ENCODE measurements at regions not wholly inside any gene's neighbourhood (a gene's known extent, or its start where the extent isn't known, plus 50 kb on each side); places are given as distances from the start of the nearest gene placed in this dataset.

DNA sequence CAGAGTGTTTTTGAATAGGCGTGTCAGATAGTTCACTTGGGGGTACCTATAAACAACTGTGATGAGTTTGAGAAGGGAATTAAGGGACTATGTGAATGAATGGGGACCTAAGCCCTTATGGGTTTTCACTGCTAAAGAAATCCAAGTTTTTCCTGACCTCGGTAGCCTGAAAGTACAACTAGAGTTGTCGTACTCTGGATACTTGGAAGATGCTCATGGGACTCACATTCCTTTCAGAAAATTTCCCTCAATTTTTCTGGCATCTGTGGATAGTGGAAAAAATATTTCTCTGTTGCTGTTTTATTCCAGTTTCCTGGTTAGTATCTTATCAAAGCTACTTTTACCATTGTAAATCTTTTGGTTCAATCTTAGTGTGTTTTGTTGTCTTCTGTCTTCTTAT is 1112.3 kb upstream of the SEMA6A start:
- no peak for DNase-seq

DNA sequence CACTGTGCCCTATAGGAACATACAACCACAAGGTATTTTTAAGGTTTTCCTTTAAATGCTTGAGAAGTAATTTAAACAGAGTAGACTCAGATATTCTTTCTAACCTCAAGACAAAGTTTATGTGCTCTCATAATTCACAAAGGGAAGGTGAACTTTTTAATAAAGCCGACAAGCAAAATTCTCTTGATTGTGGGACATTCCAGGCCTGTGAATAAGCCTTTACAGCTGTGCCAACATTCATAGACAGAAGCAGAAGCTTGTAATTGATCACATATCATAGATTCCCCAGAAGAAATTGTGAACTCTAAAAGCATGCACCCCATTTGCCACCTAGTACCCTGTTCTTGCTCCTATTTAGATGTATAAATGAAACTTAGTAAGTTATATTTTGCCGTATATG is 1107.8 kb upstream of the SEMA6A start:
- DNase-seq: no peak

DNA sequence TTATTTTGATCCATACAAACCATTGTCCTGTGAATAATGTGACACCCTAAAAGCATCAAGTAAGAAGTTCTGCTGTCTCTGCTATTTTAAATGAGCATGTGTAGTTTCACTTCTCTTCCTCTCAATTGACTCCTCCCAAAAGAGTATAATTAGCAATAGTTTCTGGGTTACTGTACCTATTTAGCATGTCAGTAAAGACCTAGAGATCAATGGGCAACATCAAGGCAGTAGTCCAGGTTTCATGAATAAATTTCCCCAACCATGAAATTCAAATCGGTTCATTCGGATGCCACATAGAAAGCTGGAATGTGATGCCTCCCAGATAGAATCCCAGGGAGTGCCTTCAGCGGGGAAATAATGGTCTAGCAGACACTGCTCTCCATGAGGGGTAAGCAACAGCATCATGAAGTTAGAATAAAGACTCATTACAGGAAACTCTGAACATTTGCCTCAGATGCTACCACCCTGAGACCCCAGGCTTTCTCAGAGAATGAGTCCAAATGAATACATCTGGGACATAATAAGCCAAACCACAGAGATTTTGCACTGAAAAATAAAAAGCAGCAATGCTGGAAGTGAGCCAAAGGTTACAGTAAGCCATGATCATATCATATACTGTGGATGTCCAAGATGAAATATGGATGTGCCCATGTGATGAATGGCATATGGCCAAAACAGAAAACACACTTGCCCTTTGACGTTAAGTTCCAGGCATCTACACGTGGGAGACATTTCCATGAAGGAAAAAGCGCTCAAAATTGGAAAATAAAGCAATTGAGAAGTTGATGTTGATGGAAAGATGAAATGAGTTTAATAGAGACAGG is 1107.0 kb upstream of the SEMA6A start:
- DNase-seq: no peak

GRCh38 chr5:117680426-117680825 is 1105.8 kb upstream of the SEMA6A start:
- DNase-seq: no peak

DNA sequence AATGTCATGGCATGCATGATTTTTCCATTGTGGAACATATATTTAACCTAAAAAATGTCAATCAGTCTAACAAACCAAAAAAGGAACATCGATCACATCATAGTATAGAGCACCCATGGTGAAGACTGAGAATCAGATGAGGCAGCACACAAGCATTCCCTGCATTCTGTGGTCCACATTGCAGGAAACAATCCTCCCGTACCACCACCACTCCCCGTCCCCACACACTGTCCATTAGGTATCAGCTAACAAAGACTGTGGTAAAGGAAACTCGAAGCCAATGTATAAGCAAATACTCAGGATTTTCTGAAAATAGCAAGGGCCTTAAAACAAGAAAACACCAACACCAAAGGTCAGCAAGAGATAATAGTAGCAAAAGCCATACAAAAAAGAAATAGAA is 1104.4 kb upstream of the SEMA6A start:
- no peak for DNase-seq

DNA sequence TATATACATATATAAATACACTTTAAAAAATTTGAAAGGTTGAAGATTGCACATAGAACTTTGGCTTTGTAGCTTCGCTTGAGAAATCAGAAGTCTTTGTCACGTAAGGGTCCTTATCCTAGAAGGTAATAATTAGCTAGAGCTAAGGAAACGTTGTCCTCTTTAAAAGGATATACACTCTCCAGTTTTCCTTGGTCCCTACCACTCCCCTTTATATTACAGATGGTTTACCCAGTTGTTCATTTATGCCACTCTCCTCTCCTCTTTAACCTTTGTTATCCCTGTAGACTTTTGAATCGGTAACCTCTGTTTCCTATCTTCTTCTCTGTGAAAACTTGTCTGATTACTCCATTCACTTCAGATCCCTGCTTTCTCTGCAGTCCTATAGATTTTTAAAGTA is 1101.0 kb upstream of the SEMA6A start:
- no peak for DNase-seq

DNA sequence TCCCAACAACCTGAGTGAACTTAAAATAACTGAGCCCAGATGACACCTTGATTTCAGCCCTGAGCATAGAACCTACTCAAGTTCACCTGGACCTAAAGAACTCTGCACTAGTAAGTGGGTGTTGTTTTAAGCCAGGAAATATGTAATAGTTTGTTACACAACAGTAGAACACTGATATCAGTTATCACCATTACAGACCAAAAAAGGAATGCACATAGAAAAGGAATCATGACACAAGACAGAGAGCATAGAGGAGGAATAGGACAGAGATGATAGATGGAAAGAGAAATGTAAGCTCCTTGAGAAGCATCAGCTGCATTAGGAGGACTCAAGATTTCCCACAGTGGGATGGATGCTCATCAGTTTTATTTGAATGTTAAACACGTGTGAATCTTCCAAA is 1096.9 kb upstream of the SEMA6A start:
- no peak for DNase-seq

GRCh38 chr5:117667105-117667504 is 1092.5 kb upstream of the SEMA6A start:
- DNase-seq: no peak

DNA sequence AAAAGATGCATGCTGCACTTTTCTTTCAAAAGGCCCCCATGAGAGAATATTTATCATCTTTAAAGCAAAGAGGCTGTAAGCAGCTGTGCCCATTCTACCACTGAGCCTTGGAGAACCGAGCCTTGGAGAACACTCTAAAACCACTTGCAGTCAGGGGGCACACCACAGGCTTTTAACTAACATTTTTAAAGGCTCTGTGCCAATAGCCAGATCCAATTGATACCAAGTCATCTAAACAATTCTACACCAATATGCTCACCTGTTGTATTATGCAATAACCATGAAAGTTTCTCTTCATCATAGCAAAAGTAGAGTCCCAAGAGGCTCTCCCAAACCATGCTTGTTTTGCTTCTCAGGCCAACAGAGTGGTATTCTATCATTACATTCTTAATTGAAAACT is 1090.5 kb upstream of the SEMA6A start:
- peak in 1 of 3 experiments; percentile 79 for DNase-seq

- no peak for DNase-seq
These were observed 1087.7 kb upstream of the SEMA6A start for GRCh38 chr5:117662361-117662760.

- DNase-seq: peak; percentile 13 to 78 (median 69)
These were observed 1082.9 kb upstream of the SEMA6A start for GRCh38 chr5:117657541-117657940.

DNA sequence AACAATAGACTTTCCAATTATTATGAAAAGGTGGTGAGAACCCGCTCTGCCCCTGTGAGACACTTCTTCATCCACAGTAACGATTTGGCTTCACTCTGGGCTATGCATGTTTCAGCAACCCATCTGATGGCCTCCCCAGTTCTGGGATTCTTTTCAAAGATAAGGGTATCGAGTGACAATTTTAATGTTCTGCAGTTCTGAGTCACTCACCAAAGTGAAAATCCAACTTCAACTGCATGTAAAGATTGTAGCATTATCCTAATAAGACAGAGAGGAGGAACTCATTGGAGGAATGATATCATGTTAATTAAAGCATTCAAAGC is 1078.3 kb upstream of the SEMA6A start:
- DNase-seq: no peak

DNA sequence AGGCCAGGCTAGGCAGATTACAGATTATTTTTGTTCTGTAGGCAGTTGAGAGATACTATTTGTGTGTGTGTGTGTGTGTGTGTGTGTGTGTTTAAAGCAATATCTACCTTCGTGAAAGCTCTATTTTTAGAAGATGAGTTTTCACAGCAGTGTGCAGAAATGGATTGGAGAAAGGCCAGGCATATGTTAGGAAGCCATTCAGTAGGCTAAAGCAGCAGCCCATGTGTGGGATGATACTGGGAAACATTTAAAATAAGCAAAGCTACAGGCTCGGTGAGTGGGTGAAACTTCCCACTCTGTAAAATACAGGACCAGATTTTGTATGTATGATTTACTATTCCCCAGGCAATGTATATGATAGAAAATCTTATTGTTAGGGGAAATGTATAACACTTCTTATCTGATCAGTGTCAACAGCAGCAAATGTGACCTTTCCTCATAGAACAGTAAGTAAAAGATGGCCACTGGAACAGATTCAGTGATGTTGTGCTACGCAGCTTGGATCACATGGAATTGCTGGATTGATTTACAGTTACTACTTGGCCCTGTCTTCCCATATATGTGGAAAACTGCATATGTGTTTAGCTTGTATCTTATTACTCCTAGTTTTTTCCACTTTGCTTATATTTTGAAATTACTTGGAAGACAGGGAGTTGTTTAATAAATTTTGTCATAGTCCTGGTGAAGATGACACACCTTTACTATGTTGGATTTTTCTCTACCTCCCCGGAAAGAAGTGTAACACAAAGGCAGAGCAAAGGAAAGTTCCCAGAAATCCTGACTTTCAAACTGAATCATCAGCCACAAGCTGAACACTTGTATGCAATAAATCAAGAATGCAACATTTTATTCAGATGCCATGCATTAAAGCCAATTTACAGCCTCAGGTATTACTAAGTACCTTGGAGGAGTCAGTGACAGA is 1077.7 kb upstream of the SEMA6A start:
- no peak for DNase-seq

DNA sequence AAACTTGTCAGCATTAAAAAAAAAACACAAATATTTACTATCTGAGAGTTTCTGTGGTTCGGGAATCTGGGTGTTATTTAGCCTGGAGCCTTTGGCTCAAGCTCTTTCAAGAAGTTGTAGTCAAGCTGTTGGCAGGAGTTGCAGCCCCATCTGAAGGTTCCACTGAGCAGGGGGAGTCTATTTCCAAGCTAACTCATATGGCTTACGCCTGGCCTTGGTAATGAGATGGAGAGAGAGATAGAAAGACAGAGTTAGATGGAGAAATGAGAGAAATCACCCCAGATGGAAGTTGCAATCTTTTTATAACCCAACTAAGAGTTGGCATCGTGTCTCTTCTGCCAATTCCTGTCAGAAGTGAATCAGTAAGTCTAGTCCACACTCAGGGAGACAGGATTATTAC is 1075.2 kb upstream of the SEMA6A start:
- no peak for DNase-seq

GRCh38 chr5:117645400-117645799 is 1070.8 kb upstream of the SEMA6A start:
- DNase-seq: no peak

- DNase-seq: no peak
These were observed 1064.0 kb upstream of the SEMA6A start for GRCh38 chr5:117638581-117638980.

DNA sequence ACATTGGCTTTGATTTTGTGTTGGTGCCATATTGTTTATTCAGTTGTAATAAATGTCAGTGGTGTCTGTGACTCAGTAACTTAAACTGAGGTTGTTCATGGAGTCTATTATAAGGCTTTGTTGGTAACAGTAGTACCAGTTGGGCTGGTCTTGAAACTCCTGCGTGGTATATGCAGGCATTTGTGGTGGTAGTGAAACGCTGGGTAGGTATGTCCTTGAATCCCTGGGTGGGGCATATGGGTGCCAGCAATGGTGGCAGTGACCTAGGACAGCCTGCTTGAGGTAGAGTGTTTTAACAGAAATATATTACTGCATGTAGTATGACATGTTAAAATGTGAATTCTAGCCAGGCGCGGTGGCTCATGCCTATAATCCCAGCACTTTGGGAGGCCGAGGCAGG is 1058.5 kb upstream of the SEMA6A start:
- no peak for DNase-seq

- no peak for DNase-seq
These were observed 1049.6 kb upstream of the SEMA6A start for GRCh38 chr5:117624201-117624600.

DNA sequence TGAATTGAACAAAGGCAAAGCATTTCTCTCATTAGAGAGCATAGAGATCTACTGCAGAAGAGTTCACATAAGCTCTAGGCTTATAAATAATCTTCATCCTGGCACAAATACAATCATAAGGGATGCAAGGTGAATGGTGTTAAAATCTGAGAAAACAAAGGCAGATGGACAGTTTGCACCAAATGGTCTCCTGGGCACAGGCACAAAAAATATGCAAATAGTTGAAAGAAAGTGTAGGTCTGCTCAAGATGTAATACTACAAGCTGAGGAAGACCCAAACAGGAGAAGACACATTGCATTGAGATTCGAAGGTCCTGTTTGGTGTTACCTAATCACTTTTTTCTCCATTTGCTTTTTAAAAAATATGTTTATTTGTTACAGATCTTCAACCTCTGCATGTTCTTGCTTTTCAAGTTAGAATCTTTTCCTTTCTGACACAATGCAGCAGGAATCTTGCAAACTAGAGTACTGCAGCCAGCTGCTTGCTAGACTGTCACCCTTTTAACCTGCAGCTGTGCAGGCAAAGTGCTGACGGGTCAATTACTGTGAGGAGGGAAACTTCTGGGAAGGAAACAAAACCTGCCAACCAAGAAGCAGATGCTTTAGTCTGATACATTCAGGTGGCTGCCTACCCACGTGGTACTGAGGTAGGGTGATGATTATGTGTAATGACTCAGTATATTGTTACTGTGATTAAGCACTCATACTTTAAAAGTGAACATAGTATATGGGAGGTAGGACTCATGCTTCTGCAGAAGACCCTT is 1048.6 kb upstream of the SEMA6A start:
- peak in 1 of 3 experiments; percentile 49 for DNase-seq

DNA sequence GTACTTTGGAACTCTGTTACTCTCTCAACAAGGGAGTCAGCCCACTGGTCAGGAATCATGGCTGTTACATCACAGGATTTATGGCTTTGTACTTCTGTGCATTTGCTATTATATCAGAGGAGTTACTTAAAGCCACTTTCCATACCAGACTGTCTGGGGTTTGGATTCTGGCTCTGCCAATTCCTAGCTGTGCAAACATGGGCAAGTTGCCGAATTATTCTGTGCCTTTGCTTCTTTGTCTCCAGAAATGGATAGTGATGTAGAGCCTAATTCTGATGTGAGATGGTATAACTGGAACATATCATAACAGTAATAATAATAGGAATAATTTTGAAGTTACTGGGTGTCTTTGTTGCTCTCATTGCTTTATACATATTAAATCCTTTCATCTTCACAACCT is 1047.3 kb upstream of the SEMA6A start:
- peak in 2 of 3 experiments; percentile 21 to 81 for DNase-seq

DNA sequence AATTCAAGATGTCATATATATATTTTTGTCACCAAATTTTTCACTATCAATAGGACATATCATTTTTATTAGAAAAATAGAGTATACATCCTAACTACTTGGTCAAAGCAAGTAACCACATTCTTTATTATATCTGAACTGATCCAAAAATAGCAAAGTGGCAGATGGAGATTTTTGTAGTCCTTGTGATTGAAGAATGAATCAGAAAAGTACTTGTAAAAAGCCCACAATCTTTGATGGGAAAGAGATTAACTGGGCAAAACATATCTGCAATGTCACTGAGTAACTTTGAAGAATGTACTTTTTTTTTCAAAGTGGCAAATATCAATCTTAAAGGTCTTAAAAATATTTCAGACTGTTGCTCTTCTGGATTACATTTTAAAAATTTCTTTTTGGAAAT is 1040.6 kb upstream of the SEMA6A start:
- DNase-seq: no peak

- no peak for DNase-seq
These were observed 1039.8 kb upstream of the SEMA6A start for GRCh38 chr5:117614408-117614807.

- DNase-seq: no peak
These were observed 1030.2 kb upstream of the SEMA6A start for GRCh38 chr5:117604845-117605244.

Data from NCI-H1417 (cell line).